Esophagus squamous epithelium (tissue), 4 donors: ENCODE measurements at regions not wholly inside any gene's neighbourhood (a gene's known extent, or its start where the extent isn't known, plus 50 kb on each side); places are given as distances from the start of the nearest gene placed in this dataset.

Source experiments
- CTCF ChIP-seq, 6 experiments: fragments of 450-650 bp in 4 of 6; fragments of 200-600 bp in 2 of 6; sonication (generic) in 2 of 6; IDR thresholded peaks; one replicate each; pipeline ENCODE4 v1.5.1; 2016 to 2019; ENCODE audit warnings: antibody characterized with exemption in 6 of 6, mild to moderate bottlenecking in 4 of 6, moderate library complexity in 4 of 6
- POLR2A ChIP-seq, 4 donors: fragments of 450-650 bp; IDR thresholded peaks; one replicate each; pipeline ENCODE4 v1.6.1; 2017; ENCODE audit warnings: antibody characterized with exemption in 4 of 4, mild to moderate bottlenecking in 4 of 4, moderate library complexity in 3 of 4

- no peak for TF ChIP-seq POLR2A (IDR thresholded peaks at IDR 0.05)
- no peak for TF ChIP-seq CTCF (IDR thresholded peaks at IDR 0.05)
Observed at GRCh38 chr15:69859866-69860265, 237.9 kb downstream of the TLE3 start.
